ENCODE measurements at regions not wholly inside any gene's neighbourhood (a gene's known extent, or its start where the extent isn't known, plus 50 kb on each side); places are given as distances from the start of the nearest gene placed in this dataset.

DNA sequence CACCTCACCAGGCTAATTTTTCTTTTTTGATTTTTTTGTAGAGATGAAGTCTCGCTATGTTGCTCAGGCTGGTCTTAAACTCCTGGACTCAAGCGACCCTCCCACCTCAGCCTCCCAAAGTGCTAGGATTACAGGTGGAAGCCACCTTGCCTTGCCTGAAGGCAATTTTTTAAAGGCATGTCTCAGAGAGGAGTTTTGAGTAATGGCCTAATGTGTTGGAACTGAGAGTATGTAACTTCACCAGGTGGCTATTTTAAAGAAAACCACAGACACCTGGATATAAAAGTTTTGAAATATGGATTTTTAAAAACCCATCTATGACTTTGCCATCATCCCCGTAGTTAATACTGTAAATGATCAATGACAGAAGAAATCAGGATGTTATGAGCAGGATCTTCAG, 119.8 kb upstream of the ATP8B1 start:
- H4K20me1 ChIP-seq (ENCODE audit: control insufficient read depth, extremely low read depth, insufficient read depth, low read length) = no peaks in the 10 kb centered on the region
- H3K9ac ChIP-seq (ENCODE audit: control insufficient read depth, extremely low read depth, insufficient read depth, low read length) = no peak overlapping the region
- H3K4me2 ChIP-seq (ENCODE audit: control insufficient read depth, extremely low read depth, insufficient read depth, low read depth, low read length) = no peak overlapping the region
- H3K27me3 ChIP-seq (ENCODE audit: control insufficient read depth, extremely low read depth, insufficient read depth, low read length) = no peaks in the 10 kb centered on the region
- H3K4me1 ChIP-seq (ENCODE audit: control insufficient read depth, extremely low read depth, insufficient read depth, low read length) = peaks cover 25% of the 10 kb centered on the region
- H3K9me3 ChIP-seq (ENCODE audit: control insufficient read depth, low read depth, low read length) = no peaks in the 10 kb centered on the region
- H3K79me2 ChIP-seq (ENCODE audit: control insufficient read depth, insufficient read depth, low read length) = no peaks in the 10 kb centered on the region
- dilution Hi-C loops (cut with MboI; ENCODE audit: extremely low pct_ligation_motif_present, low sequenced_read_pairs) = no loop called here
- no peak overlapping the region for H2AFZ ChIP-seq (ENCODE audit: control insufficient read depth, low read length)
- FAIRE-seq (no peak), DNase-seq (ENCODE audit: low read depth, low spot score) (no peak)
- H3K4me3 ChIP-seq (ENCODE audit: control insufficient read depth in 2 of 3, extremely low read depth in 1 of 3, insufficient read depth in 2 of 3, low read depth in 1 of 3, low read length in 3 of 3) = no peak overlapping the region
- H3K36me3 ChIP-seq (ENCODE audit: control insufficient read depth in 2 of 2, extremely low read depth in 1 of 2, insufficient read depth in 2 of 2, low read length in 2 of 2) = no peaks in the 10 kb centered on the region
- H3K27ac ChIP-seq (ENCODE audit: control insufficient read depth, insufficient read depth, low read length) = no peak overlapping the region
- H3K9me1 ChIP-seq (ENCODE audit: control insufficient read depth, extremely low read depth, insufficient read depth, low read length) = no peaks in the 10 kb centered on the region
- TF ChIP-seq, protein P1, sequence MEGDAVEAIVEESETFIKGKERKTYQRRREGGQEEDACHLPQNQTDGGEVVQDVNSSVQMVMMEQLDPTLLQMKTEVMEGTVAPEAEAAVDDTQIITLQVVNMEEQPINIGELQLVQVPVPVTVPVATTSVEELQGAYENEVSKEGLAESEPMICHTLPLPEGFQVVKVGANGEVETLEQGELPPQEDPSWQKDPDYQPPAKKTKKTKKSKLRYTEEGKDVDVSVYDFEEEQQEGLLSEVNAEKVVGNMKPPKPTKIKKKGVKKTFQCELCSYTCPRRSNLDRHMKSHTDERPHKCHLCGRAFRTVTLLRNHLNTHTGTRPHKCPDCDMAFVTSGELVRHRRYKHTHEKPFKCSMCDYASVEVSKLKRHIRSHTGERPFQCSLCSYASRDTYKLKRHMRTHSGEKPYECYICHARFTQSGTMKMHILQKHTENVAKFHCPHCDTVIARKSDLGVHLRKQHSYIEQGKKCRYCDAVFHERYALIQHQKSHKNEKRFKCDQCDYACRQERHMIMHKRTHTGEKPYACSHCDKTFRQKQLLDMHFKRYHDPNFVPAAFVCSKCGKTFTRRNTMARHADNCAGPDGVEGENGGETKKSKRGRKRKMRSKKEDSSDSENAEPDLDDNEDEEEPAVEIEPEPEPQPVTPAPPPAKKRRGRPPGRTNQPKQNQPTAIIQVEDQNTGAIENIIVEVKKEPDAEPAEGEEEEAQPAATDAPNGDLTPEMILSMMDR (optimal IDR thresholded peaks at IDR 0.05 in 1 of 3, IDR thresholded peaks at IDR 0.05 in 1 of 3, conservative IDR thresholded peaks at IDR 0.05 in 1 of 3; ENCODE audit: extremely low read depth in 1 of 3, insufficient read depth in 2 of 3, low read length in 3 of 3) = no peak
- no peak for TF ChIP-seq EZH2 (IDR thresholded peaks at IDR 0.05; ENCODE audit: low read length)

DNA sequence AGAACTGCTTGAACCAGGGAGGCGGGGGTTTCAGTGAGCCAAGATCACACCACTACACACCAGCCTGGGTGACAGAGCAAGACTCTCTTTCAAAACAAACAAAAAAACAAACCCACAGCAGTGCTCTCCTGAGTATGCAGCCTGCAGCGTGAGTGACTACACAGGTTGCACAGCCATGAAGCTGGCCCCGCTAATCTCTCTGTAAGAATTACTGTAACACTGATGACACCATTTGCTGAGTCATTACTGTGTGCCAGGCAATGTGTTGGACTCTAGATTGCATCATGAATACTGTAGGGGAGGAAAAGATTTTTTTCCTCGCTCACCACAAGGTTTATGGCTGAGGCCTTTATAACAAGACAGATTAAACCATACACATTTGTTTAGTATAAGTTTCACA, 118.6 kb upstream of the ATP8B1 start:
- H2AFZ ChIP-seq (ENCODE audit: control insufficient read depth, low read length) = no peak overlapping the region
- no peak overlapping the region for H3K4me3 ChIP-seq (ENCODE audit: control insufficient read depth in 2 of 3, extremely low read depth in 1 of 3, insufficient read depth in 2 of 3, low read depth in 1 of 3, low read length in 3 of 3)
- no peak for TF ChIP-seq EZH2 (IDR thresholded peaks at IDR 0.05; ENCODE audit: low read length)
- TF ChIP-seq, protein P1 (optimal IDR thresholded peaks at IDR 0.05 in 1 of 3, IDR thresholded peaks at IDR 0.05 in 1 of 3, conservative IDR thresholded peaks at IDR 0.05 in 1 of 3; ENCODE audit: extremely low read depth in 1 of 3, insufficient read depth in 2 of 3, low read length in 3 of 3) = no peak
- no peaks in the 10 kb centered on the region for H3K36me3 ChIP-seq (ENCODE audit: control insufficient read depth in 2 of 2, extremely low read depth in 1 of 2, insufficient read depth in 2 of 2, low read length in 2 of 2)
- H3K9me3 ChIP-seq (ENCODE audit: control insufficient read depth, low read depth, low read length) = no peaks in the 10 kb centered on the region
- H3K27ac ChIP-seq (ENCODE audit: control insufficient read depth, insufficient read depth, low read length) = no peak overlapping the region
- H3K79me2 ChIP-seq (ENCODE audit: control insufficient read depth, insufficient read depth, low read length) = no peaks in the 10 kb centered on the region
- dilution Hi-C loops (cut with MboI; ENCODE audit: extremely low pct_ligation_motif_present, low sequenced_read_pairs) = no loop called here
- H3K9ac ChIP-seq (ENCODE audit: control insufficient read depth, extremely low read depth, insufficient read depth, low read length) = no peak overlapping the region
- no peak overlapping the region for H3K4me2 ChIP-seq (ENCODE audit: control insufficient read depth, extremely low read depth, insufficient read depth, low read depth, low read length)
- FAIRE-seq (no peak), DNase-seq (ENCODE audit: low read depth, low spot score) (no peak)
- H3K4me1 ChIP-seq (ENCODE audit: control insufficient read depth, extremely low read depth, insufficient read depth, low read length) = peaks cover 25% of the 10 kb centered on the region
- H4K20me1 ChIP-seq (ENCODE audit: control insufficient read depth, extremely low read depth, insufficient read depth, low read length) = no peaks in the 10 kb centered on the region
- H3K9me1 ChIP-seq (ENCODE audit: control insufficient read depth, extremely low read depth, insufficient read depth, low read length) = no peaks in the 10 kb centered on the region
- no peaks in the 10 kb centered on the region for H3K27me3 ChIP-seq (ENCODE audit: control insufficient read depth, extremely low read depth, insufficient read depth, low read length)

All from keratinocyte (primary cell).